Tibial nerve (tissue), 4 donors: ENCODE measurements at regions not wholly inside any gene's neighbourhood (a gene's known extent, or its start where the extent isn't known, plus 50 kb on each side); places are given as distances from the start of the nearest gene placed in this dataset.

Experiments
- DNase-seq, 2 donors: peaks; one replicate each; pipeline ENCODE4 v3.0.0-alpha.2; 2019; ENCODE audit warnings: low spot score in 2 of 2
- H3K27ac ChIP-seq, 4 donors: fragments of 200-600 bp; sonication (generic) in 3 of 4; one replicate each; pipeline ENCODE4 v1.5.1; 2017 to 2019; ENCODE audit warnings: mild to moderate bottlenecking in 1 of 4
- H3K27me3 ChIP-seq, 2 donors: fragments of 200-600 bp; sonication (generic) in 1 of 2; one replicate each; pipeline versions ENCODE4 v1.5.1 to v1.6.0; 2017 to 2019
- H3K36me3 ChIP-seq, 3 donors: fragments of 200-600 bp; sonication (generic); one replicate each; pipeline ENCODE4 v1.5.1; 2018 to 2019
- H3K4me1 ChIP-seq, 4 donors: fragments of 200-600 bp; sonication (generic) in 3 of 4; one replicate each; pipeline ENCODE4 v1.5.1; 2017 to 2019
- H3K4me3 ChIP-seq, 4 donors: fragments of 200-600 bp; sonication (generic) in 3 of 4; one replicate each; pipeline ENCODE4 v1.5.1; 2017 to 2019; ENCODE audit warnings: mild to moderate bottlenecking in 1 of 4, moderate library complexity in 1 of 4
- H3K9me3 ChIP-seq, 4 donors: fragments of 200-600 bp; sonication (generic) in 3 of 4; one replicate each; pipeline ENCODE4 v1.5.1; 2017 to 2019
- EP300 ChIP-seq, 2 donors: sonication (generic); formaldehyde crosslinking; IDR thresholded peaks; one replicate each; pipeline ENCODE4 v1.6.1; 2017; ENCODE audit warnings: antibody characterized with exemption in 2 of 2, mild to moderate bottlenecking in 1 of 2
- POLR2A ChIP-seq, 2 donors: fragments of 450-650 bp; IDR thresholded peaks; one replicate each; pipeline ENCODE4 v1.6.1; 2017; ENCODE audit warnings: antibody characterized with exemption in 2 of 2, mild to moderate bottlenecking in 2 of 2, moderate library complexity in 2 of 2
- WGBS, 2 donors: methylation state at CpG; one replicate each; pipeline ENCODE4 v1.1.5; 2018; 5-methylcytosine and 5-hydroxymethylcytosine counted together
- TF ChIP-seq, protein P1 (sequence below), 5 experiments: fragments of 200-600 bp in 3 of 5; fragments of 450-650 bp in 2 of 5; sonication (generic) in 3 of 5; IDR thresholded peaks; one replicate each; pipeline ENCODE4 v1.5.1; 2016 to 2019; ENCODE audit warnings: antibody characterized with exemption in 5 of 5, mild to moderate bottlenecking in 3 of 5, moderate library complexity in 2 of 5

DNA sequence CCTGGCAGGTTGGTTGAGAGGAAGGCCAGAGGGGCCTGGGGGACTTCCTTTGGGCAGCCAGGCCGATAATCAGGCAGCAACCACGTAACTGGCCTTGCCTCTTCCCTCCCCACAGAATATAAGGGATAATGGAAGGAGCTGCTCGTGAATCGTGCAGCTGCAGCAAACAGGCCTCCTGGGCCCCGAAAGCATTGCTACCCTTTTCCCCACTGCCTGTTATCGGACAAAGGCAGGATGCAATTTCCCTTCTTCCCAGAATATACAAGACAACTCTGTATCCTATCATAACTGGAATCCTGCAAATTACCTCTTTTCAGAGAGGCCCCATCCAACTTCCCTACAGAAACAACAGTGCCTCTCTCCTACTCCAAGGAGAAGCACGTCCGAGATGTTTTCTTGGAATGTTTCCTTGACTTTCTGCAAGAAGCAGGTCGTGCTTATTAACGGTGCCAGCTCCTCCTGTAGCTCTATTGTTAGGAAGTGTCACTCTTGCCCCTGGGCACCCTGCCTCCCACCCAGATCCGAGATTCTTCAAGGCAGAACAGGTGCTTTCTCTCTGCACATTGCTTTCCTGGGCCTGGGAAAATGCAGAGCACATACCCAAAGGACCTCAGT, 106.0 kb upstream of the TIAM1 start:
- TF ChIP-seq, protein P1, sequence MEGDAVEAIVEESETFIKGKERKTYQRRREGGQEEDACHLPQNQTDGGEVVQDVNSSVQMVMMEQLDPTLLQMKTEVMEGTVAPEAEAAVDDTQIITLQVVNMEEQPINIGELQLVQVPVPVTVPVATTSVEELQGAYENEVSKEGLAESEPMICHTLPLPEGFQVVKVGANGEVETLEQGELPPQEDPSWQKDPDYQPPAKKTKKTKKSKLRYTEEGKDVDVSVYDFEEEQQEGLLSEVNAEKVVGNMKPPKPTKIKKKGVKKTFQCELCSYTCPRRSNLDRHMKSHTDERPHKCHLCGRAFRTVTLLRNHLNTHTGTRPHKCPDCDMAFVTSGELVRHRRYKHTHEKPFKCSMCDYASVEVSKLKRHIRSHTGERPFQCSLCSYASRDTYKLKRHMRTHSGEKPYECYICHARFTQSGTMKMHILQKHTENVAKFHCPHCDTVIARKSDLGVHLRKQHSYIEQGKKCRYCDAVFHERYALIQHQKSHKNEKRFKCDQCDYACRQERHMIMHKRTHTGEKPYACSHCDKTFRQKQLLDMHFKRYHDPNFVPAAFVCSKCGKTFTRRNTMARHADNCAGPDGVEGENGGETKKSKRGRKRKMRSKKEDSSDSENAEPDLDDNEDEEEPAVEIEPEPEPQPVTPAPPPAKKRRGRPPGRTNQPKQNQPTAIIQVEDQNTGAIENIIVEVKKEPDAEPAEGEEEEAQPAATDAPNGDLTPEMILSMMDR (IDR thresholded peaks at IDR 0.05) = no peak
- TF ChIP-seq EP300 (IDR thresholded peaks at IDR 0.05) (no peak), POLR2A (IDR thresholded peaks at IDR 0.05) (no peak)
- no peaks in the 10 kb centered on the region for H3K36me3 ChIP-seq
- H3K9me3 ChIP-seq = no peaks in the 10 kb centered on the region
- DNase-seq = no peak
- H3K27ac ChIP-seq = no peak overlapping the region
- 50 to 51% methylated on average over 11 of the region's 11 CpGs for WGBS, 2 donors
- no peaks in the 10 kb centered on the region for H3K4me1 ChIP-seq
- no peak overlapping the region for H3K4me3 ChIP-seq
- no peaks in the 10 kb centered on the region for H3K27me3 ChIP-seq

GRCh38 chr21:31448496-31448895, 104.4 kb upstream of the TIAM1 start:
- Histone ChIP-seq H3K9me3 (no peaks in the 10 kb centered on the region), H3K27me3 (no peaks in the 10 kb centered on the region), H3K27ac (no peak overlapping the region), H3K36me3 (no peaks in the 10 kb centered on the region), H3K4me1 (peaks cover 0 to 11% (median 0%) of the 10 kb centered on the region in 4 donors), H3K4me3 (no peak overlapping the region)
- no peak for DNase-seq
- WGBS, 2 donors = 57% methylated on average over 3 of the region's 3 CpGs
- TF ChIP-seq, protein P1 (IDR thresholded peaks at IDR 0.05) = no peak
- TF ChIP-seq EP300 (IDR thresholded peaks at IDR 0.05) (no peak), POLR2A (IDR thresholded peaks at IDR 0.05) (no peak)

DNA sequence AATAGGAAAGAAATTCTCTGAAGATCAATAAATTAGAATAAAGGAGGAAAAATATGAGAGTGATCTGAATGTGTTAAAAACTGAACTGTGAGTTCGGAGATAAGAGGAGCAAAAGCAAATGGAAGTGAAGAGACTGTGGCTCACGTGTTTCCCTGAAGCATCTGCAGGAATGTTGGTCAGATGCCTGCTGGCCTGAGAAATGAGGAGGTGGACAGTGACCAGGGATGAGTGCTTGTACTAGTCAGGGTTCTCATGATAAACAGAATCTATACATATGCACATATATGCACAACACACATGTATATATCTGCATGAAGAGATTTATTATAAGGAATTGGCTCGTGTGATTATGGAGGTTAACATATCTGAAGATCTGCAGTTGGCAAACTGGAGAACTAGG, 103.4 kb upstream of the TIAM1 start:
- Histone ChIP-seq H3K36me3 (no peaks in the 10 kb centered on the region), H3K4me1 (peaks cover 0 to 12% (median 0%) of the 10 kb centered on the region in 4 donors), H3K27me3 (no peaks in the 10 kb centered on the region), H3K27ac (no peak overlapping the region), H3K9me3 (no peaks in the 10 kb centered on the region), H3K4me3 (no peak overlapping the region)
- TF ChIP-seq EP300 (IDR thresholded peaks at IDR 0.05) = no peak
- TF ChIP-seq, protein P1 (IDR thresholded peaks at IDR 0.05) = no peak
- no peak for TF ChIP-seq POLR2A (IDR thresholded peaks at IDR 0.05)
- 44 to 45% methylated on average over 3 of the region's 3 CpGs for WGBS, 2 donors
- no peak for DNase-seq

GRCh38 chr21:31446226-31446855, 102.3 kb upstream of the TIAM1 start:
- TF ChIP-seq POLR2A (IDR thresholded peaks at IDR 0.05) = no peak
- no peak for TF ChIP-seq EP300 (IDR thresholded peaks at IDR 0.05)
- TF ChIP-seq, protein P1 (IDR thresholded peaks at IDR 0.05) = no peak
- 55 to 66% methylated on average over 8 of the region's 8 CpGs for WGBS, 2 donors
- Histone ChIP-seq H3K9me3 (peaks cover 0 to 4% (median under 1%) of the 10 kb centered on the region in 4 donors), H3K27ac (no peak overlapping the region), H3K4me1 (peaks cover 0 to 12% (median 0%) of the 10 kb centered on the region in 4 donors), H3K36me3 (no peaks in the 10 kb centered on the region), H3K27me3 (no peaks in the 10 kb centered on the region), H3K4me3 (no peak overlapping the region)
- DNase-seq = no peak

- H3K27me3 ChIP-seq = no peaks in the 10 kb centered on the region
- 84 to 95% methylated on average over 4 of the region's 4 CpGs for WGBS, 2 donors
- no peak for DNase-seq
- H3K36me3 ChIP-seq = no peaks in the 10 kb centered on the region
- peaks cover 0 to 12% (median 0%) of the 10 kb centered on the region in 4 donors for H3K4me1 ChIP-seq
- no peak overlapping the region for H3K27ac ChIP-seq
- H3K4me3 ChIP-seq = no peak overlapping the region
- TF ChIP-seq EP300 (IDR thresholded peaks at IDR 0.05) (no peak), POLR2A (IDR thresholded peaks at IDR 0.05) (no peak)
- TF ChIP-seq, protein P1 (IDR thresholded peaks at IDR 0.05) = no peak
- peaks cover 0 to 16% (median 2%) of the 10 kb centered on the region in 4 donors for H3K9me3 ChIP-seq
Observed at GRCh38 chr21:31445137-31445536, 101.1 kb upstream of the TIAM1 start.
